GM21619 (cell line): ENCODE measurements at regions not wholly inside any gene's neighbourhood (a gene's known extent, or its start where the extent isn't known, plus 50 kb on each side); places are given as distances from the start of the nearest gene placed in this dataset.
"Not testable (repeated sequence)": the region's sequence is repeated elsewhere in the genome, so short reads cannot be mapped to it uniquely, and the experiment has no call there.

Source experiments
- ATAC-seq: cut with Tn5 transposase; IDR thresholded peaks from one replicate; pipeline ENCODE4 v1.9.1; 2021; ENCODE audit not compliant: unreplicated experiment

GRCh38 chr1:29945426-29945825 lies 709.1 kb downstream of the PTPRU start:
- ATAC-seq, result no peak

- no peak for ATAC-seq
Measured at GRCh38 chr1:29944253-29944905, 708.1 kb downstream of the PTPRU start.

GRCh38 chr1:29943034-29943433 lies 706.7 kb downstream of the PTPRU start:
- no peak for ATAC-seq

GRCh38 chr1:29939079-29939478 lies 702.8 kb downstream of the PTPRU start:
- ATAC-seq, result no peak

- ATAC-seq, result no peak
Measured at GRCh38 chr1:29937356-29937755, 701.0 kb downstream of the PTPRU start.

- ATAC-seq, result no peak
Measured at GRCh38 chr1:29936031-29936544, 699.8 kb downstream of the PTPRU start.

- no peak for ATAC-seq
Measured at GRCh38 chr1:29934255-29934772, 698.0 kb downstream of the PTPRU start.

GRCh38 chr1:29933067-29933466 lies 696.7 kb downstream of the PTPRU start:
- no peak for ATAC-seq

- ATAC-seq, result no peak
Measured at GRCh38 chr1:29932626-29933025, 696.3 kb downstream of the PTPRU start.

- ATAC-seq, result no peak
Measured at GRCh38 chr1:29931477-29932175, 695.3 kb downstream of the PTPRU start.

- ATAC-seq, result no peak
Measured at GRCh38 chr1:29925058-29925457, 688.7 kb downstream of the PTPRU start.

- ATAC-seq, result no peak
Measured at GRCh38 chr1:29924017-29924431, 687.7 kb downstream of the PTPRU start.

GRCh38 chr1:29921741-29922140 lies 685.4 kb downstream of the PTPRU start:
- no peak for ATAC-seq

GRCh38 chr1:29920784-29921183 lies 684.5 kb downstream of the PTPRU start:
- no peak for ATAC-seq

GRCh38 chr1:29920316-29920715 lies 684.0 kb downstream of the PTPRU start:
- ATAC-seq, result no peak

- ATAC-seq, result not testable (repeated sequence)
Measured at GRCh38 chr1:29919041-29919440, 682.7 kb downstream of the PTPRU start.

- ATAC-seq, result no peak
Measured at GRCh38 chr1:29916656-29917369, 680.5 kb downstream of the PTPRU start.

- no peak for ATAC-seq
Measured at GRCh38 chr1:29914936-29915335, 678.6 kb downstream of the PTPRU start.

- no peak for ATAC-seq
Measured at GRCh38 chr1:29912425-29912824, 676.1 kb downstream of the PTPRU start.

- no peak for ATAC-seq
Measured at GRCh38 chr1:29909962-29910361, 673.6 kb downstream of the PTPRU start.

GRCh38 chr1:29907596-29907995 lies 671.3 kb downstream of the PTPRU start:
- no peak for ATAC-seq

- no peak for ATAC-seq
Measured at GRCh38 chr1:29906927-29907326, 670.6 kb downstream of the PTPRU start.
